Activated naive CD8-positive, alpha-beta T cell treated with anti-CD3 and anti-CD28 coated beads, Interleukin-2, amount 50 U/mL, for 24 hours (primary cell): ENCODE measurements at regions not wholly inside any gene's neighbourhood (a gene's known extent, or its start where the extent isn't known, plus 50 kb on each side); places are given as distances from the start of the nearest gene placed in this dataset.

Experiments
- ATAC-seq: fragments of 150-1000 bp; cut with Tn5 transposase; one replicate; pipeline ENCODE4 v1.10.0; 2021
- DNase-seq: peaks from one replicate; pipeline ENCODE4 v3.0.0; 2021
- H3K27ac Mint-ChIP-seq: one replicate; pipeline ENCODE4 v1.8.0; 2021; ENCODE audit warnings: mild to moderate bottlenecking, mixed read lengths
- H3K27me3 Mint-ChIP-seq: one replicate; pipeline ENCODE4 v1.8.0; 2021; ENCODE audit warnings: mixed read lengths
- H3K36me3 Mint-ChIP-seq: one replicate; pipeline ENCODE4 v1.8.0; 2021; ENCODE audit warnings: low read depth, mixed read lengths
- H3K4me1 Mint-ChIP-seq: one replicate; pipeline ENCODE4 v1.8.0; 2021; ENCODE audit warnings: mixed read lengths
- H3K4me3 Mint-ChIP-seq: one replicate; pipeline ENCODE4 v1.8.0; 2021; ENCODE audit warnings: mild to moderate bottlenecking, moderate library complexity, mixed read lengths
- H3K9me3 Mint-ChIP-seq: one replicate; pipeline ENCODE4 v1.8.0; 2021; ENCODE audit warnings: mixed read lengths

- no peak overlapping the region for H3K4me3 Mint-ChIP-seq
- H3K27ac Mint-ChIP-seq = no peak overlapping the region
- no peaks in the 10 kb centered on the region for H3K4me1 Mint-ChIP-seq
- H3K27me3 Mint-ChIP-seq = no peaks in the 10 kb centered on the region
- ATAC-seq (no peak), DNase-seq (no peak)
- H3K9me3 Mint-ChIP-seq = peaks cover 7% of the 10 kb centered on the region
- H3K36me3 Mint-ChIP-seq = no peaks in the 10 kb centered on the region
Measured at GRCh38 chr17:56074361-56074890, 78.8 kb upstream of the ANKFN1 start.

- Mint-ChIP-seq H3K4me1 (no peaks in the 10 kb centered on the region), H3K4me3 (no peak overlapping the region), H3K36me3 (no peaks in the 10 kb centered on the region), H3K9me3 (peaks cover 7% of the 10 kb centered on the region), H3K27me3 (peaks cover 2% of the 10 kb centered on the region), H3K27ac (no peak overlapping the region)
- no peak for ATAC-seq
- no peak for DNase-seq
Measured at GRCh38 chr17:56076980-56077379, 76.3 kb upstream of the ANKFN1 start.

DNA sequence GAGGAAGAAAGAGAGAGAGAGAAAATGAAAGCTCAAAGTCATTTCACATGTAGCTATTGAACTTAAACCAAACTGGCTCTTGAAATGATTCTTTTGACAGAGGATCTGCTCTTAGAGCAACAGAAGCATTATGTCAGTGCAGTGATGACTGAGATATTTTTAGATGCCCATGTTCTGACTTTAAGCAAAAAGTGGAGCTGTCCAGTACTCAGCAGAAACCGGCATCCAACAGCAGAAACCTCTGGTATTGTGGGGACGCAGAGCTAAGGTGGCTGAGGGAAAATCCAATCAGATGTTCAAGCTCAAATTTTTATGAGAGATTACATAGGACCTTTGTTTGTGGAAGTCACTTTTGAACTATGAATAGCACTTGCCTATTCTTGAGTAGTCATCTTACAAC, 69.8 kb upstream of the ANKFN1 start:
- no peak overlapping the region for H3K4me3 Mint-ChIP-seq
- no peak for ATAC-seq
- H3K9me3 Mint-ChIP-seq = peaks cover 3% of the 10 kb centered on the region
- H3K36me3 Mint-ChIP-seq = no peaks in the 10 kb centered on the region
- H3K27me3 Mint-ChIP-seq = peaks cover 5% of the 10 kb centered on the region
- H3K4me1 Mint-ChIP-seq = no peaks in the 10 kb centered on the region
- no peak for DNase-seq
- no peak overlapping the region for H3K27ac Mint-ChIP-seq

DNA sequence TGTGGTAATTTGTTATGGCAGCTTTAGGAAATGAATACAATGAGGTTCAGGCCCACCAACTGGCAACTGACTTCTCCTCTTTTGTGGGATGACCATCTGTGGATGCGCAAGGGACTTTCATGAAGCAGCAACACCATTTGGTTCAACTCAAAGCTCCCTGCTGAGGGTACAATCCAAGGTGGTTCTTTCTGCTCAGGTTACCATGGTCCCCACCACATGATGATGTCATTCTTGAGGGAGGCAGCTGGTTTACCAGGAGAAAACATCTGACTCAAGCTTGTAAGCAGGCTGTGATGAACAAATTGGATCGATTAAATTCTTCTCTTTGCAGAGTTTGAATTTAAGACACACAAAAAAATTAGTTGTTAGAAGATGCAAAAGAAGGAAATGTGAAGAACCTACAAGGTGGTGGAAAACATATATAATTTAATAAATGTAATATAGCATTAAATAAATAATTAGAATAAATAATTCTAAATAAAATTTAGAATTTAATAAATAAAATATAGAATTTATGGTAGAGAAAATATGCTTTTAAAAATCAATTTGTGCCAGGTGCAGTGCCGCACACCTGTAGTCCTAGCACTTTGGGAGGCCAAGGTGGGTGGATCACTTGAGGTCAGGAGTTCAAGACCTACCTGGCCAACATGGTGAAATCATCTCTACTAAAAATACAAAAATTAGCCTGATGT, 67.6 kb upstream of the ANKFN1 start:
- Mint-ChIP-seq H3K4me1 (no peaks in the 10 kb centered on the region), H3K27me3 (peaks cover 5% of the 10 kb centered on the region), H3K36me3 (no peaks in the 10 kb centered on the region), H3K4me3 (no peak overlapping the region), H3K9me3 (peaks cover 3% of the 10 kb centered on the region), H3K27ac (no peak overlapping the region)
- DNase-seq = no peak
- ATAC-seq = no peak

- ATAC-seq (no peak), DNase-seq (no peak)
- H3K4me1 Mint-ChIP-seq = no peaks in the 10 kb centered on the region
- peaks cover 3% of the 10 kb centered on the region for H3K27me3 Mint-ChIP-seq
- H3K27ac Mint-ChIP-seq = no peak overlapping the region
- H3K4me3 Mint-ChIP-seq = no peak overlapping the region
- H3K9me3 Mint-ChIP-seq = peaks cover 3% of the 10 kb centered on the region
- no peaks in the 10 kb centered on the region for H3K36me3 Mint-ChIP-seq
Measured at GRCh38 chr17:56087199-56087598, 66.1 kb upstream of the ANKFN1 start.

DNA sequence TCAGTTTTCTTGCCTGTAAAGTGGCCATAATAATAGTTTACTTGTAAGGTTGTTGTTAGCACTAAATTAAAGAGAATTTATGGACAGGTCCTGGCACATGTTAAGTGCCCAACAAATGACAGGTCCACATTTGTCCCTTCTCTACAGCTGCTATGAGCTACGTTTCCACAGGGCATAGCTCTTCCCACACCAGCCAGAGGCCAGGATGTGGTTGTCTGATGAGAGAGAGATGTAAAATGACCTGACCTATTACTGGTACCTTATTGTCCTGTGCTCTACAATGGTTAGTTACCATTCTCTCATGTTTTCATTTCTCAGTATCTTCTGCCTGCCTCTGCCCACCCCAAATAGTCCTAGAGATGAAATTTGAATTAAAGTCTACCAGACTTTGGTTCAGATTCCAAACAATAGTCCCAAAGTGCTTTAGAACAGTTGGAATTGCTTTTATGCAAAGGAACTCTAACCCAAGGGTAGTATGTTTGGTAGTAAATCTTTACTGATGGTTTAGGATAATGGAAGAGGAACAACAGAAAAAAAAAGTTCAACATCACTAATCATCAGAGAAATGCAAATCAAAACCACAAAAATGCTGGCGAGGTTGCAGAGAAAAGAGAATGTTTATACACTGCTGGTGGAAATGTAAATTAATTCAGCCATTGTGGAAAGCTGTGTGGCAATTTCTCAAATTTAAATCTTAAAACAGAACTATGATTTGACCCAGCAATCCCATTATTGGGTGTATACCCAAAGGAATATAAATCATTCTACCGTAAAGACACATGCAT, 57.1 kb upstream of the ANKFN1 start:
- DNase-seq (no peak), ATAC-seq (no peak)
- Mint-ChIP-seq H3K27ac (no peak overlapping the region), H3K27me3 (peaks cover 2% of the 10 kb centered on the region), H3K9me3 (no peaks in the 10 kb centered on the region), H3K36me3 (no peaks in the 10 kb centered on the region), H3K4me1 (no peaks in the 10 kb centered on the region), H3K4me3 (no peak overlapping the region)

- H3K4me1 Mint-ChIP-seq = no peaks in the 10 kb centered on the region
- H3K9me3 Mint-ChIP-seq = no peaks in the 10 kb centered on the region
- DNase-seq = no peak
- no peak for ATAC-seq
- H3K36me3 Mint-ChIP-seq = no peaks in the 10 kb centered on the region
- peaks cover 2% of the 10 kb centered on the region for H3K27me3 Mint-ChIP-seq
- no peak overlapping the region for H3K4me3 Mint-ChIP-seq
- no peak overlapping the region for H3K27ac Mint-ChIP-seq
Measured at GRCh38 chr17:56098746-56099145, 54.5 kb upstream of the ANKFN1 start.

DNA sequence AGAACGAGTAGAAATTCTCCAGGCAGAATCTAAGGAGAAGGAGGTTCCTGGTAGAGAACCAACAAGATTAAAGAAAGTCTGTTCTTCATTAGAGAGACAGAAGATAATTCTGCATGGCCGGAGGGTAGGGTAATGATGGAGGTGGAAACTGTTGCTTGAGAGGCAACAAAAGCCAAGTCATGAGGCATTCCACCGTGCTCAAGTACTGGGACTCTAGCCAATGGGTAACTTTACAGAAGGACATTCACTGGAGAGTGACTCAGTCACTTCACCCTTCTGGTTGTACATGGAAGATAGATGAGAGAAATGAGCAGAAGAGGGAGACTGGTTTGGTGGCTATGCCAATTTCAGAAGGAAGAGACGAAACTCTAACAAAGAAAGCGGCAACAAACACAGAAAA, 53.6 kb upstream of the ANKFN1 start:
- no peaks in the 10 kb centered on the region for H3K36me3 Mint-ChIP-seq
- no peaks in the 10 kb centered on the region for H3K9me3 Mint-ChIP-seq
- DNase-seq (no peak), ATAC-seq (no peak)
- no peak overlapping the region for H3K27ac Mint-ChIP-seq
- H3K27me3 Mint-ChIP-seq = peaks cover 2% of the 10 kb centered on the region
- no peaks in the 10 kb centered on the region for H3K4me1 Mint-ChIP-seq
- H3K4me3 Mint-ChIP-seq = no peak overlapping the region
